IMR-90 (cell line): ENCODE measurements at regions not wholly inside any gene's neighbourhood (a gene's known extent, or its start where the extent isn't known, plus 50 kb on each side); places are given as distances from the start of the nearest gene placed in this dataset.

Experiments
- BHLHE40 ChIP-seq: fragments of 150-350 bp; IDR thresholded peaks from 2 replicates; pipeline ENCODE4 v1.6.1; 2016; ENCODE audit warnings: mild to moderate bottlenecking, low read depth, low read length
- CEBPB ChIP-seq: IDR thresholded peaks from 2 replicates; pipeline ENCODE4 v1.6.1; 2012; ENCODE audit warnings: low read depth, low read length, improper control_type of control experiment
- CHD1 ChIP-seq: IDR thresholded peaks from 2 replicates; pipeline ENCODE4 v1.6.1; 2012; ENCODE audit warnings: low read depth, low read length, improper control_type of control experiment
- FOS ChIP-seq: fragments of 150-350 bp; IDR thresholded peaks from 2 replicates; pipeline ENCODE4 v1.6.1; 2016; ENCODE audit warnings: low read depth, low read length
- MAFK ChIP-seq: IDR thresholded peaks from 2 replicates; pipeline ENCODE4 v1.6.1; 2012; ENCODE audit warnings: low read depth, low read length, improper control_type of control experiment
- MAZ ChIP-seq: IDR thresholded peaks from 2 replicates; pipeline ENCODE4 v1.6.1; 2012; ENCODE audit warnings: low read depth, mild to moderate bottlenecking, low read length, improper control_type of control experiment, moderate library complexity, borderline replicate concordance
- POLR2A ChIP-seq: IDR thresholded peaks from 2 replicates; pipeline ENCODE4 v1.6.1; 2012; ENCODE audit warnings: mild to moderate bottlenecking, low read depth, low read length
- RAD21 ChIP-seq: IDR thresholded peaks from 2 replicates; pipeline ENCODE4 v1.6.1; 2012; ENCODE audit warnings: low read length, improper control_type of control experiment
- RCOR1 ChIP-seq: IDR thresholded peaks from 2 replicates; pipeline ENCODE4 v1.6.1; 2012; ENCODE audit warnings: mild to moderate bottlenecking, low read length, improper control_type of control experiment; ENCODE audit not compliant: insufficient replicate concordance
- RFX5 ChIP-seq: IDR thresholded peaks from 2 replicates; pipeline ENCODE4 v1.8.0; 2012; ENCODE audit warnings: low read depth, mild to moderate bottlenecking, low read length, moderate library complexity
- SMC3 ChIP-seq: fragments of 150-350 bp; IDR thresholded peaks from 2 replicates; pipeline ENCODE4 v1.6.1; 2016; ENCODE audit warnings: low read depth, mild to moderate bottlenecking, antibody characterized with exemption, low read length, moderate library complexity
- TF ChIP-seq, protein P1 (sequence below): conservative IDR thresholded peaks from 2 replicates; pipeline ENCODE4 v1.5.1; 2012; ENCODE audit warnings: mild to moderate bottlenecking, low read depth, low read length, improper control_type of control experiment
- TF ChIP-seq, protein P2 (sequence below): fragments of 150-350 bp; IDR thresholded peaks from 2 replicates; pipeline ENCODE4 v1.6.1; 2017; ENCODE audit warnings: mild to moderate bottlenecking, antibody characterized with exemption, low read length, low read depth
- TF ChIP-seq, protein P3 (sequence below): fragments of 150-350 bp; IDR thresholded peaks from 2 replicates; pipeline ENCODE4 v1.6.1; 2016; ENCODE audit warnings: low read depth, mild to moderate bottlenecking, low read length, moderate library complexity, borderline replicate concordance

DNA sequence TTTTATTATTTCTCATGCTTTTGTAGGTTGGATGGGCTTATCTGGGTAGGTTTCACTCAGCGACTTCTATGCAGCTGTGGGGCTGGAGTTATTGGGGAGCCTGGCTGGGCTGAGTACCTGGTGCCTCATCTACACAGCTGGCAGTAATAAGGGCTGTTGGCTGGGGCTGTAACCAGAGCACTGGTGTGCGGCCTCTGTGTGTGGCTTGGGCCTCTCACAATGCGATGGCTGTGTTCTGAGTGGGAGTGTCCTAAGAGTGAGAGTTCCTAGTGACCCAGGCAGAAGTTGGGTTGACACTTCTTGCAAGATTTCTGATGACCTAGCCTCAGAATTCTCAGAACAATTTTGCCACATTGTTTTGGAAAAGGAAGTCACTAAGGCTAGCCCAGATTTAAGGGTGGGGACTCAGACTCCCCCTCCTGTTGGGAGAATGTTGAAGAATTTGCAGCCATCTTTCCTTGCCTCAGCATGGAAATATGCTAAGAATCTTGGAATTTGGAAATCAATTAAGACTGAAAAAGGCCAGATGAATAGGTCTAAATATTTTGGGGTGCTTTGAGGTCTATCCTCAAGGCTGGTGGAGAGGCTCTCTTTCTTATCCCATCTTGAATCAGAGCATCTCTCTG, 158.8 kb downstream of the SCP2D1 start:
- no peak for TF ChIP-seq MAFK
- no peak for TF ChIP-seq RCOR1
- no peak for TF ChIP-seq POLR2A
- TF ChIP-seq, protein P1, sequence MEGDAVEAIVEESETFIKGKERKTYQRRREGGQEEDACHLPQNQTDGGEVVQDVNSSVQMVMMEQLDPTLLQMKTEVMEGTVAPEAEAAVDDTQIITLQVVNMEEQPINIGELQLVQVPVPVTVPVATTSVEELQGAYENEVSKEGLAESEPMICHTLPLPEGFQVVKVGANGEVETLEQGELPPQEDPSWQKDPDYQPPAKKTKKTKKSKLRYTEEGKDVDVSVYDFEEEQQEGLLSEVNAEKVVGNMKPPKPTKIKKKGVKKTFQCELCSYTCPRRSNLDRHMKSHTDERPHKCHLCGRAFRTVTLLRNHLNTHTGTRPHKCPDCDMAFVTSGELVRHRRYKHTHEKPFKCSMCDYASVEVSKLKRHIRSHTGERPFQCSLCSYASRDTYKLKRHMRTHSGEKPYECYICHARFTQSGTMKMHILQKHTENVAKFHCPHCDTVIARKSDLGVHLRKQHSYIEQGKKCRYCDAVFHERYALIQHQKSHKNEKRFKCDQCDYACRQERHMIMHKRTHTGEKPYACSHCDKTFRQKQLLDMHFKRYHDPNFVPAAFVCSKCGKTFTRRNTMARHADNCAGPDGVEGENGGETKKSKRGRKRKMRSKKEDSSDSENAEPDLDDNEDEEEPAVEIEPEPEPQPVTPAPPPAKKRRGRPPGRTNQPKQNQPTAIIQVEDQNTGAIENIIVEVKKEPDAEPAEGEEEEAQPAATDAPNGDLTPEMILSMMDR = no peak
- TF ChIP-seq, protein P2, sequence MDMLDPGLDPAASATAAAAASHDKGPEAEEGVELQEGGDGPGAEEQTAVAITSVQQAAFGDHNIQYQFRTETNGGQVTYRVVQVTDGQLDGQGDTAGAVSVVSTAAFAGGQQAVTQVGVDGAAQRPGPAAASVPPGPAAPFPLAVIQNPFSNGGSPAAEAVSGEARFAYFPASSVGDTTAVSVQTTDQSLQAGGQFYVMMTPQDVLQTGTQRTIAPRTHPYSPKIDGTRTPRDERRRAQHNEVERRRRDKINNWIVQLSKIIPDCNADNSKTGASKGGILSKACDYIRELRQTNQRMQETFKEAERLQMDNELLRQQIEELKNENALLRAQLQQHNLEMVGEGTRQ = no peak
- TF ChIP-seq, protein P3, sequence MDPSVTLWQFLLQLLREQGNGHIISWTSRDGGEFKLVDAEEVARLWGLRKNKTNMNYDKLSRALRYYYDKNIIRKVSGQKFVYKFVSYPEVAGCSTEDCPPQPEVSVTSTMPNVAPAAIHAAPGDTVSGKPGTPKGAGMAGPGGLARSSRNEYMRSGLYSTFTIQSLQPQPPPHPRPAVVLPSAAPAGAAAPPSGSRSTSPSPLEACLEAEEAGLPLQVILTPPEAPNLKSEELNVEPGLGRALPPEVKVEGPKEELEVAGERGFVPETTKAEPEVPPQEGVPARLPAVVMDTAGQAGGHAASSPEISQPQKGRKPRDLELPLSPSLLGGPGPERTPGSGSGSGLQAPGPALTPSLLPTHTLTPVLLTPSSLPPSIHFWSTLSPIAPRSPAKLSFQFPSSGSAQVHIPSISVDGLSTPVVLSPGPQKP = no peak
- TF ChIP-seq RAD21 = no peak
- TF ChIP-seq SMC3 = no peak
- no peak for TF ChIP-seq CHD1
- TF ChIP-seq BHLHE40 = no peak
- TF ChIP-seq RFX5 = no peak
- TF ChIP-seq FOS = no peak
- no peak for TF ChIP-seq MAZ
- TF ChIP-seq CEBPB = no peak
